ENCODE measurements at regions not wholly inside any gene's neighbourhood (a gene's known extent, or its start where the extent isn't known, plus 50 kb on each side); places are given as distances from the start of the nearest gene placed in this dataset.

DNA sequence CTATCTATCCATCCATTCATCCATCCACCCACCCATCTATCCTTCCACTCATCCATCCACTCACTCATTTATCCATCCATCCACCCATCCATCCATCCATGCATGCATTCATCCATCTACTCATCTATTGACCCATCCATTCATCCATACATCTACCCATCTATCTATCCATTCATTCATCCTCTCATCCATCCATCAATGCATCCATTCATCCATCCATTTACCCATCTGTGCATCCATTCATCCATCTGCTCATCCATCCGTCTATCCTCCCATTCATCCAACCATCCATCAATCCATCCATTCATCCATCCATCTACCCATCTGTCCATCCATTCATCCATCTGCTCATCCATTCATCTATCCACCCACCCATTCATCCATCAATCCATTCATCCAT is 224.5 kb upstream of the MAF start:
- H3F3A ChIP-seq (ENCODE audit: insufficient read depth), result no peaks in the 10 kb centered on the region
- no peak overlapping the region for H3K27ac ChIP-seq (ENCODE audit: low read depth, low read length)
- H4K20me1 ChIP-seq (ENCODE audit: low read depth, low read length), result no peaks in the 10 kb centered on the region
- no peaks in the 10 kb centered on the region for H3K9me2 ChIP-seq (replicated peaks; ENCODE audit: insufficient read depth, low read length)
- no peaks in the 10 kb centered on the region for H3K9me3 ChIP-seq (ENCODE audit: insufficient read depth, low read length)
- no peak overlapping the region for H3K4me2 ChIP-seq (ENCODE audit: low read depth, low read length, poor library complexity, severe bottlenecking)
- no peak overlapping the region for H3K4me3 ChIP-seq (ENCODE audit: insufficient read depth, low read length, poor library complexity, severe bottlenecking)
- no peak overlapping the region for H2AFZ ChIP-seq (ENCODE audit: low read depth, low read length, severe bottlenecking)
- no peaks in the 10 kb centered on the region for H3K79me2 ChIP-seq (ENCODE audit: insufficient read depth, low read length)
- H3K9ac ChIP-seq (ENCODE audit: low read length), result no peak overlapping the region
- H3K27me3 ChIP-seq (ENCODE audit: low read length), result no peaks in the 10 kb centered on the region
- TF ChIP-seq EZH2phosphoT487 (conservative IDR thresholded peaks at IDR 0.05; ENCODE audit: low read length), result no peak
- TF ChIP-seq, protein P1, sequence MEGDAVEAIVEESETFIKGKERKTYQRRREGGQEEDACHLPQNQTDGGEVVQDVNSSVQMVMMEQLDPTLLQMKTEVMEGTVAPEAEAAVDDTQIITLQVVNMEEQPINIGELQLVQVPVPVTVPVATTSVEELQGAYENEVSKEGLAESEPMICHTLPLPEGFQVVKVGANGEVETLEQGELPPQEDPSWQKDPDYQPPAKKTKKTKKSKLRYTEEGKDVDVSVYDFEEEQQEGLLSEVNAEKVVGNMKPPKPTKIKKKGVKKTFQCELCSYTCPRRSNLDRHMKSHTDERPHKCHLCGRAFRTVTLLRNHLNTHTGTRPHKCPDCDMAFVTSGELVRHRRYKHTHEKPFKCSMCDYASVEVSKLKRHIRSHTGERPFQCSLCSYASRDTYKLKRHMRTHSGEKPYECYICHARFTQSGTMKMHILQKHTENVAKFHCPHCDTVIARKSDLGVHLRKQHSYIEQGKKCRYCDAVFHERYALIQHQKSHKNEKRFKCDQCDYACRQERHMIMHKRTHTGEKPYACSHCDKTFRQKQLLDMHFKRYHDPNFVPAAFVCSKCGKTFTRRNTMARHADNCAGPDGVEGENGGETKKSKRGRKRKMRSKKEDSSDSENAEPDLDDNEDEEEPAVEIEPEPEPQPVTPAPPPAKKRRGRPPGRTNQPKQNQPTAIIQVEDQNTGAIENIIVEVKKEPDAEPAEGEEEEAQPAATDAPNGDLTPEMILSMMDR (IDR thresholded peaks at IDR 0.05; ENCODE audit: insufficient read depth, low read length, poor library complexity, severe bottlenecking), result no peak
- no peaks in the 10 kb centered on the region for H3K36me3 ChIP-seq (ENCODE audit: low read length)

DNA sequence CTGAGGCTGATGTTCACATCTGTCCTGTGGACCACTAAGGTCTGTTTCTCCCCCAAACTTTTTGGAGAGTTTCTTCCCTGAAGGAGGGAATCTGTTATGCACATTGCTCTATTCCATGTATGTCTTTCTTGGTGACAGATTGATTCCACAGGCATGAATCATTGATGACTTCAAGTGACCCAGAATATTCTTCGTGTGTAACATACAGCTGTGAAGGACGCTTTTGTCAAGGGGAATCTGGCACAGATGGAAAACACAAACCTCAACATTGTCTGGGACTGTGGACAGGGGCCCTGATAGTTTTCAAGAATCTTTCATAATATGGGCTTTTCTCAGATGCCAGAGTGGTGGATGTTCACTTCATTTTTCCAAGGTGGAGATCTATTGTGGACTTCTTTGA is 223.1 kb upstream of the MAF start:
- no peaks in the 10 kb centered on the region for H3K27me3 ChIP-seq (ENCODE audit: low read length)
- H3F3A ChIP-seq (ENCODE audit: insufficient read depth), result no peaks in the 10 kb centered on the region
- no peak overlapping the region for H2AFZ ChIP-seq (ENCODE audit: low read depth, low read length, severe bottlenecking)
- no peaks in the 10 kb centered on the region for H4K20me1 ChIP-seq (ENCODE audit: low read depth, low read length)
- H3K27ac ChIP-seq (ENCODE audit: low read depth, low read length), result no peak overlapping the region
- H3K9ac ChIP-seq (ENCODE audit: low read length), result no peak overlapping the region
- H3K4me2 ChIP-seq (ENCODE audit: low read depth, low read length, poor library complexity, severe bottlenecking), result no peak overlapping the region
- H3K9me3 ChIP-seq (ENCODE audit: insufficient read depth, low read length), result no peaks in the 10 kb centered on the region
- TF ChIP-seq, protein P1 (IDR thresholded peaks at IDR 0.05; ENCODE audit: insufficient read depth, low read length, poor library complexity, severe bottlenecking), result no peak
- no peak for TF ChIP-seq EZH2phosphoT487 (conservative IDR thresholded peaks at IDR 0.05; ENCODE audit: low read length)
- H3K4me3 ChIP-seq (ENCODE audit: insufficient read depth, low read length, poor library complexity, severe bottlenecking), result no peak overlapping the region
- no peaks in the 10 kb centered on the region for H3K36me3 ChIP-seq (ENCODE audit: low read length)
- no peaks in the 10 kb centered on the region for H3K79me2 ChIP-seq (ENCODE audit: insufficient read depth, low read length)
- no peaks in the 10 kb centered on the region for H3K9me2 ChIP-seq (replicated peaks; ENCODE audit: insufficient read depth, low read length)

DNA sequence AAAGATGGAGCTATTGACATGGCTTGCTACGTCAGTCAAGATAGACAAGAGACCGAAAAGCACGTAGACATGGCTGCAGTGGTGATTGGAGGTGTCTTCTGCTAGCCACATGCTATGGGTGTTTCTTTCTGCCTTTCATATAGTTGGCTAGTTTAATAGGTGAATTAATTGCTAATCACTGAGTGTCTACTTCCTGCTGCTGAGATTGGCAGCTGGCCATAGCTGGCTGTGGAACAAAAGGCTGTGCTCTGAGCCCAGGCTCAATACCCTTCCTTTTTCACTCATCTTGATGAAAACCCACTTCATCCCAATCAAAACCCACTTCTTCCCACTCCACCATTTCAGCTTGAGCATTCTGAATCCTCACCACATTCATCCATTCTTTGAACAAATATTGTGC is 221.4 kb upstream of the MAF start:
- Histone ChIP-seq H3K9me2 (replicated peaks; ENCODE audit: insufficient read depth, low read length) (no peaks in the 10 kb centered on the region), H3K9me3 (ENCODE audit: insufficient read depth, low read length) (no peaks in the 10 kb centered on the region), H3K27me3 (ENCODE audit: low read length) (no peaks in the 10 kb centered on the region), H3K9ac (ENCODE audit: low read length) (no peak overlapping the region), H3K4me3 (ENCODE audit: insufficient read depth, low read length, poor library complexity, severe bottlenecking) (no peak overlapping the region), H4K20me1 (ENCODE audit: low read depth, low read length) (no peaks in the 10 kb centered on the region), H3F3A (ENCODE audit: insufficient read depth) (no peaks in the 10 kb centered on the region), H3K79me2 (ENCODE audit: insufficient read depth, low read length) (no peaks in the 10 kb centered on the region), H2AFZ (ENCODE audit: low read depth, low read length, severe bottlenecking) (no peak overlapping the region), H3K4me2 (ENCODE audit: low read depth, low read length, poor library complexity, severe bottlenecking) (no peak overlapping the region), H3K27ac (ENCODE audit: low read depth, low read length) (no peak overlapping the region), H3K36me3 (ENCODE audit: low read length) (no peaks in the 10 kb centered on the region)
- TF ChIP-seq, protein P1 (IDR thresholded peaks at IDR 0.05; ENCODE audit: insufficient read depth, low read length, poor library complexity, severe bottlenecking), result no peak
- TF ChIP-seq EZH2phosphoT487 (conservative IDR thresholded peaks at IDR 0.05; ENCODE audit: low read length), result no peak

Measured in SU-DHL-6 (cell line).